Kasumi-1 (cell line): ENCODE measurements at regions not wholly inside any gene's neighbourhood (a gene's known extent, or its start where the extent isn't known, plus 50 kb on each side); places are given as distances from the start of the nearest gene placed in this dataset.

ENCODE experiments used
- DNase-seq, 2 experiments: peaks; one replicate each; lab custom pipeline; 2025; lab: John Stamatoyannopoulos, UW

GRCh38 chr2:64283641-64284361 is 139.6 kb upstream of the PELI1 start:
- no peak for DNase-seq

DNA sequence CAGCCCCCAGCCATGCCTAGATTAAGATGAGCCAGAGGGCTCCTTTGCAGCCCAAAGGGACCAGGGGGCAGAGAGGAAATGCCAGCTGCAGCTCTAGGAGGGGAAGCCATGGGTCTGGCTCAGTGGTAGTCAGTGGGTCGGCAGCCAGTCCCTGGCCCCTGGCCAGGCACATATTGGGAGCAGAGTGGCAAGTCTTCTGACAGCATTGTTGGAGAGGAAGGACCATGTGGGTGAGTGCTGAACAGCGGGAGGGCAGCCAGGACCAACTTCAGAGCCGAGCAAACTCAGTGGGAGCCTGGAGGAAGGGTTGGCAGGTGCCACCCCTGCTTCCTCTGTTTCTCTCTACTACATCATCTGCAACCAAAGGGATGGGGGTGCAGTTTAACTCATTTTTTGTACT is 140.5 kb upstream of the PELI1 start:
- DNase-seq: no peak

DNA sequence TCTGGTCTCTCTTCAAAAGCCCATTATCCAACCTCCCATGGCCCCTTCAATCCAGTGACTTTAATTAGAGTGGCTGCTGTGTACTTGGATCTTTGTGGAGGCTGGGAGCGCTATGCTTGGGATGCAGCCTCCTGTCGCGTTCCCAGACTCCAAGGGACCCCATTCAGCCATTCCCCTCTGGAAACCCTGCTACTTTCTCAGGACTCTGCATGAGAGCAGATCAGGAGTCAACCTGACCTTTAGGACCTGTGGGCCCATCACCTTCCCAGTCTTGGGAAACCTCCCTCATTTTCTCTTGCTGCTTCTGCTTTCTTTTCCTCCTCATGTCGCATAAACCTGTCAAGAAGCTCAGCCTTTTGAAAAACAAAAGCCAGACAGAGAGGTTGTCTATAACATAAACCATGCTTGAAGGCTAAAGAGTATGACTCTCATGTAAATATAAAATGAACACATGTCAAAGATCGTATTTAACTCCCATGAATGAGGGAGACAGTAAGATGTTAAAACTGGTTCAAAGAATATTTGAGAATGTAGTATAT is 143.1 kb upstream of the PELI1 start:
- no peak for DNase-seq

DNA sequence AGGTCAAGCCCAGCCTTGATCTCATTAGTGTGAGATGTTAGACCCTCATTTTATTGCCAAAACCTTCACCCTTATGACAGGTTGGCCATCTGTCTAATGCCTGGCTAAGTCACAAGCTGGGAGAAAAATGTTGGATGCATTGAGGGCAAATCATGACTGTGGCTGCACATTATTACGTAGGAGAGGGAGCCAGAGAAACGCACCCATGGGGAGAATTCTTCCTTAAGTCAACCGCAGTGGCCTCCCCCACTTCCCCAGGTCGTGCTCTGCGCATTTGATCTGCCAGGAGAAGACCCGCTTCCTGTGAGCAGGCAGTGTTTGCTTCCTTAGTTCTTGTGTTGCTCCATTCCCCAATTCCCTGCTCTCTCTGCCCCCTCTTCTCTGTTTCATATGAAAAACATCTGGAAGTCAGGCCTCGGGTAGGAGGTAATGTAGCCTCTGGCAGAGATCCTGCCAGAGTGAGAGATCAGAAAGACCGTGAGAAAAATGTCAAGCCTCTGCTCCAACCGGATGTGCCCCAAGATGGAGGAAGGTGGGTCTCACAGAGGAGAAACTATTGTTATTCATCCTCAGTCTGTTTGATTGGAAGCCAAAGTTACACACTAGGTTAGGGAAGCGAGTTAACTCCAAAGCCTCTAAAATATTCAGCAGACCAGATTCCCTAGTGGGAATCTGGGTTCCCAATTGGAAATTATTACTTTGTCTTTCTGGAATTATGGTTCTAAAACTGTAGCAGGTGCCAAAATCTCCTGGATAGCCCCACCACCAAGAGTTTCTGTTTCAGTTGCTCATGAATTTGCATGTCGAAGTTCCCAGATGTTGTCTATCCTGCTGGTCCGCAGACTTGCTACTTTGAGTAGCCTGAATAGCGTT is 144.3 kb upstream of the PELI1 start:
- no peak for DNase-seq

- DNase-seq: no peak
Observed at GRCh38 chr2:64289251-64289650, 145.0 kb upstream of the PELI1 start.

- DNase-seq: no peak
Observed at GRCh38 chr2:64289737-64290136, 145.5 kb upstream of the PELI1 start.

- no peak for DNase-seq
Observed at GRCh38 chr2:64291181-64291580, 147.0 kb upstream of the PELI1 start.

DNA sequence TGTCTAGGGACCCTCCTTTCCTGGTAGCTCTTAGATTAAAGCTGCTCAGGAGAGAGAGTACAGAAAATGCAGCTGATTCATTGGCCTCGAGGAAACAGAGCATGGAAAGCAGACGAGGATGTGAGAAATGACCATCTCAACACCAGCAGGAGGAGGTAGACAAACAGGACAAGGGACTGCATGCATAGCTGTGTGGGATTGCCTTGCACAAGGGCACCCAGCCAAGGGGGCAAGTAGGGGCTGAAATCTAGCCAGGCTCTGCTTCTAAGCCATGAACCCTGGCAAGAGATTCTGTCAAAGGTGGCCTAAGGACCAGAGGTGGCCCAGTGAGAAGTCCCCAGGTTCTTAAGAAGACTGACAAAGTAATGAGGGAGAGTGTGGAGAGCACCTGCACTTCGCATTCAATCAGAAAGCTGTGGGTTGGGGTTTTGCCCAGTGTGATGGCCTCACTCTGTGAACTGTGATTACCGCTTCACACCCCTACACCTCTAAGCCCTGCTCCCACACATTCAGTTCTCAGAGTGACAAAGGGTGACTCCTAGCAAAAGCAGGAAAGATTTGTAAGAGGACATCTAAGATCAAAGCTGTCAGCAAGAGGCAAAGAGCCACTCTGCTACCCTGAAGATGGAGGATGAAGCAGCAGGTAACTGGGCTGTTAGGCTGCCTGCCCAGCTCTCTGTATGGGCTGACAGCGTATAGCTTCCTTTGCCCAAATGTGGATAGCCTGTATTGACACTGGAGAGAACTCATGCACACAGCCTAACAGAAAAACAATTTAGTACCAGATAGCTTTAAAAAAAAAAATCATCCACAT is 151.3 kb upstream of the PELI1 start:
- DNase-seq: no peak

- DNase-seq: no peak
Observed at GRCh38 chr2:64296140-64296480, 151.9 kb upstream of the PELI1 start.

DNA sequence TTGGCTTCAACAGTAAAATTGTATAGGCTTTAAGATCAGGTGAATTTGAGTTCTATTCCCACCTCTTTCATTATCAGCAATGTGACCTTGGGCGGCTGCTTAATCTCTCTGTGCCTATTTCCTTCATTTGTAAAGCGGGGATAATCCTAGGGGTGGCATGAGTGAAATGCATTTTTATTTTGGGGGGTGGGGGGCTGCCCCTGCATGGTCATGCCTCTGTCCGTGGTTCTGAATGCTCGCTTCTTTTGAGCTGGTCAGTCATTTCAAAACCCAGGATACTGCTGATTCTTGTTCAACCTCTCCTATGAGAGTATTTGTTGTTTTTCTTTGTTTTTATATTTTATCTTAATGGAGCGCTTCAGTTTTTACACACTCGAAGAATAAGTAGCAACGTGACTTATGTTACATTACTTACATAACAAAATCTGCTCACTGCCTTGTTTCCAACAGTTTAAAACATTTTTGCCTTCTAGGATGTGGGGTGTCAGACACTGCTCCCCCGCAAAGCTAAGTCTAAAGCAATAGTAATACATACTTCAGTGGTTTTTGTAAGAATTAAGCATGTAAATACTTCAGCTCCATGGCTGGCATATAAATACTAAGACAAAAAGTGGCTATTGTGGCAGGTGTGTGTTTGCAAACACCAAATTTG is 152.6 kb upstream of the PELI1 start:
- no peak for DNase-seq

GRCh38 chr2:64298161-64298560 is 153.9 kb upstream of the PELI1 start:
- no peak for DNase-seq

DNA sequence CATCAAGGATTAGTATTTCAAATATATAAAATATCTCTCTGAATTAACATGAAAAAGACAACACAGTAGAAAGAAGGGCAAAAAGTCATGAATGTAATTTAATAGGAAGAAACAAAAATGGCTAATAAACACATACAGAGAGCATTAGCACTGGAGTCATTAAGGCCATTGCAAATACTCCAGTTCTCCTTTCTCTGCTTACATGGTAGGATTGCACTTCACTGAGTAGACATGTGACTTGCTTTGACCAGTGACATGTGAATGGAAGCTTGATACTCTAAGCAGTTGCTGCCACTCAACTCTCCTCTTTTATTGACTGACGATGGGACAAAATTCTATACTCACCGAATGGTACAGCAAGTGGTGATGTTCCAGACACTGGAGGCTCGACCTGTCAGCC is 153.9 kb upstream of the LGALSL start:
- no peak for DNase-seq

DNA sequence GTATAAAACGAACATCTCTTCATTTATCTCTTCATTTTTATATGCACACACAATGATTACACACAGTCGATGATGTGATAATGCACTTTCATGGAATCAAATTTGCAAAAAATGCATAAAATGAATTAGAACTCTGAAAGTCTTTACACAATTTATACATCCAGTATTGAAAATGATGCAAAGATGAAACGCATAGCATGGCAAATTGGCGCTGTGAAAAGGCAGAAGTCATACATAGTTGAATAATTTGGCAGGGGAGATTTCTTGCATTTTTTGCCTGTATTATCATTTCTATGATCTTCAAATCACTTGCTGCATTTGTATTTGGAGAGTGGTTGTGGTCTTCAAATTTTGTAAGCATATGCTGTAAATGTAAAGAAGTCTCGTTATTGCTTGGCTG is 150.7 kb upstream of the LGALSL start:
- no peak for DNase-seq

DNA sequence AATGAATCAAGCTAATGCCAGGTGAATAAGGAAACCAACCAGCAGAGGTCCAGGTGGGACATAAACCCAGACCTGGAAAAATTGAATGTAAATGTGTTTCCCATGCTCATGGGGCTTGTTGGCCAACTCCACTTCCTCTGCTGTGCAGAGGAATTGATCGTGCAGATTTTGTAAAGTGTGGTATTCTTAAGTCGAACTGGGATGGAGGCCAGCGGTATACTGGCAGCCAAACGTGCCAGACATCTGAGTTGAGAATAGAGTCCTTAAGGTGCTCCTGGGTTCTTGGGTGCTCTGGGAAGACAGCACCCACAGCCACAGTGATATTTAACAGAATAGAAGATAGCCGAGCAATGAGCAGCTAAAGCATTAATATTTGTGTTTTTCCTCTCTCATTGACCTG is 146.5 kb upstream of the LGALSL start:
- DNase-seq: no peak

DNA sequence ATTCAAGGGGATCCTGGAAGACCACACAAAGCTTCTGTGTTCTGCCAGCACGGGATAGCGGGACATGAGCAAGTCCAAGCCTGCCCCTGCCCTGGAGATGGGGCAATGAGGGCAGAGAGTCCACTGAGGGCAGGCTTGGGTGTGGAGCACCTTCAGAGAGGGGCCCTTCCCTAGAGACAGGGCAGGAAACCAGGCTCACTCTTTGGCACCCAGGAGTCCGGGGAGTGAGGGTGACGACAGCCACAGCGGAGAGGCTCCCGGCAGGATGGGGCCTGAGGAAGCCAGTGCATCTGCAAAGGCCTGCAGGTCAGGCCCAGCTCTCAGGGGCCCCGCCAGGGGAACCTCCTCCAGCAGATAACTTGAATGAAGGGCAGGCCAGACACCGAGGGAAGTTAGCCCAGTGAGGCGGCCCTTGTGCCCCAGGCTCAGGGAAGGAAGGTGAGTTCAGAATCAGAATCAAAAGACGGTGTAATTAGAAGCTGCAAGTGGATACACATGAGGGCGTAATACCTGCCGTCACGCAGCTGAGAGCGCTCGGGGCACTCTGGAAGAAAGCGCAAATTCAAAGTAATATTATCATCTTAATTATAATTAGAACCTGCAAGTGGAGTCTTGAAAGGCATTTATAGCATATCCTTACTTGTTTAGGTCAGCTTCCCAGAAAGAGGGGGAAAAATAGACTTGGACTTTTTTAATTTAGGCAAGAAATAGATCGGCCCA is 142.6 kb upstream of the LGALSL start:
- no peak for DNase-seq

DNA sequence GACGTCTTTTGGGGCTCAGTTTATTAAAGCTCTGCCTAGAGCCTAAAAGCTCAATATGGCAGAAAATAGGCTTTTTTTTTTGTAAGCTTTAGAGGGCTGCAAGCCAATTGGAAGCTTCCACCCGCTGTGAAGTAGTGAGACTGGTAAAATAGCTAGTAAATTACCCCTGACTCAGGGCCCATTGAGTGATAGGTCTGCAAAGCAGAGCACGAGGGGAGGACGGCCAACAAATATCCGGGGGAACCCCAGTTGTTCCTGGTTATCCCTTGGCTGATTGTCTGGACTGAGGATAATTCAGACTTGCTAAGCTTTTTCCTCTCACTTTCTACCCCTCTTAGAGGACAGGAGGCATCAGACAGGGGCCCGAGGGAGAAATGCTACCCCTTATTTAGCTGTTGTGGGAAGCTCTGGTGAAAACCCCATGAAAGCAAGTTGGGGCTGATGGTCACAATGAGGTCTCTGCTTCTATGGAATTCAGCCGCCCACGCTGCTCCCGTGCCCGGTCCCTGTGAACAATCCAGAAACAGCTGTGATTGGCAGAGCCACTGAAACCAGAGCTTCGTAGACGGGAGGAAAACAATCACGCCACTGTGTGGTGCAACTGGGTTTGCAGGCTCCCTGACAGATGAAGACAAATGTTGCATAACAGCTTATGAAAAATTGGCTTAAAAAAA is 141.9 kb upstream of the LGALSL start:
- DNase-seq: no peak

DNA sequence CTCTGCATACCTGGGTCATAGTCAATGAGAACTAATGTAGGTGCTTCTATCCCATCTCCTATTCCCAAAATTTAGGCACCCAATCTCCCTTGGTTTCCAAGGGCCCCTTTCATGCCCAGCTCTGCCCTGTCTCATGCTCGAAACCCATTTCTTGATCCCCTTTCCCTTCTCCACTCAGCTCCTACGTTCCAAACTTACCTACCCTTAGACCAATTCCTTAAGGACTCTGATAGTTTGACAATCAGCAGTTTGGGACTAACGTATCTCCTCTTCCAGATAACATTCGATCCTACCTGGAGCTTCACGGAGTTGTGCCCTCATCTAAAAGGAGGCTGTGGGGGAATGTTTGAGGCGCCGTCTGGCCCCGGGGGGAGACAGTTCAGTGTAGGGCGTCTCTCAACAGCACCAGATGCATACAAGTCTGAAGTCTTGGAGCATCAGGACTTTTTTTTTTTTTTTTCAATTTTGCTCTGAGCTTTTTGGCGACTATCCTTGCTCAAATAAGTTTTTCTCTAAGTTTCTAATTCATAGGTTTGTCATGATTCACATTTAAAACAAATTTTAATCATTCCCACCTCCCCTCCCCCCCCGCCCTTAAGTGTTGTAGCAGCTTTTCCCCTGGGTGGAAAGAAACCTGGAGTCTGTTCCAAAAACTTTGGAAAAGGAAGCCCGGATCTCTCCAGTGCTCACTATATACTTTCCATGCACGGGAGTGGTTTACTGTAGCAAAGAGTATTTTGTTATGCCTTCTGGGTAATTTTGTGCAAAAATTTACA is 141.2 kb upstream of the LGALSL start:
- DNase-seq: no peak

DNA sequence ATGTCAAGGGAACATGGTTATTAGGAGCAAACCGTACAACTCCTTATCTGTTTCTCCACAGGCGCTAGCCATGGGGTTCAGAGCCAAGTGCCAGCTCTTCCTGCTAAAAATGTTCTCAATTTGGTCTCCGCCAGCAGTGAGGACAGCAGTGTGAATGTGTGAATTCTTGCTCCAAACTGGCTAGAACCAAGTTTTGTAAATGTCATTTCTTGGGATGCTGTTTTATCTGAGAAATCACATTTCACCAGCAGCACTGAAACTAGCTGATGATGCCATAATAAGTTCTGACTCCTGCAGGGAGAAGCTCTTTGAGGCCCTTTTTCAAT is 140.6 kb upstream of the LGALSL start:
- no peak for DNase-seq

DNA sequence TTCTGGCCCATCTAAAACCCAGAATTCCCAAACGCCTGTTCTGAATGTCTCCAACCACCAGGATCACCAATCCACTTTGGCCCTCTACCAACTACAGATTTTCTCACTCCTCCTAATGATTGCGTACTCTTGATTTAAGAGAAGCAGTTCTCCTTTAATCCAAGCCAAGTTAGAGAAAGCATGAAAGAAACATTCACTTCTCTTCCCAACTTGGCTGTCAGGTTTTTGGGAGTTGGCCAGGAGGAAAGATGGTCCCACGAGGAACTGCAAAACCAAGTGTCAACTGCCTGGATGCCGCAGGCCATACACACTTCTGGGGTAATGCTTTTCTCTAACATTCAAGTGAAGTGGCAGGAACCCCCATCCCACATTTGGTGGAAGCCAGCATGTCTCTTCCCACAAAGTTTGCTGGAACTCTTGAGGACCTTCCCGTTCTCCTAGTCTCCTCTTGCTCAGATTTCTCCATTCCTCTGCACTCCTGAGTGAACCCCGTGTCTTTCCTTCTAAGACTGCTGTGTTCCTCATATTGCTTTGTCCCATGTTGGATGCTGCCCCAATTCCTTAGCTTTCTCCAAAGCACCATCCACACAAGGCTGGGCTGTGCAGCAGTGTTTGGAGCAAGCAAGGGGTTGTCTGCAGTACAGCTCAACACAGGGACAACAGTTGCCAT is 138.5 kb upstream of the LGALSL start:
- no peak for DNase-seq
